DND-41 (cell line): ENCODE measurements at regions not wholly inside any gene's neighbourhood (a gene's known extent, or its start where the extent isn't known, plus 50 kb on each side); places are given as distances from the start of the nearest gene placed in this dataset.

ENCODE experiments used
- EZH2 ChIP-seq: IDR thresholded peaks from 3 replicates; pipeline ENCODE4 v1.6.1; 2012; ENCODE audit warnings: borderline replicate concordance, low read depth, mild to moderate bottlenecking, moderate library complexity, low read length, inconsistent platforms; ENCODE audit not compliant: severe bottlenecking
- TF ChIP-seq, protein P1 (sequence below): IDR thresholded peaks from 2 replicates; pipeline ENCODE4 v1.5.1; 2012; ENCODE audit warnings: borderline replicate concordance, low read length, moderate library complexity, mild to moderate bottlenecking; ENCODE audit not compliant: poor library complexity, severe bottlenecking; ENCODE audit errors: extremely low read depth

GRCh38 chr13:83167203-83167602 is 715.1 kb downstream of the SLITRK1 start:
- TF ChIP-seq, protein P1, sequence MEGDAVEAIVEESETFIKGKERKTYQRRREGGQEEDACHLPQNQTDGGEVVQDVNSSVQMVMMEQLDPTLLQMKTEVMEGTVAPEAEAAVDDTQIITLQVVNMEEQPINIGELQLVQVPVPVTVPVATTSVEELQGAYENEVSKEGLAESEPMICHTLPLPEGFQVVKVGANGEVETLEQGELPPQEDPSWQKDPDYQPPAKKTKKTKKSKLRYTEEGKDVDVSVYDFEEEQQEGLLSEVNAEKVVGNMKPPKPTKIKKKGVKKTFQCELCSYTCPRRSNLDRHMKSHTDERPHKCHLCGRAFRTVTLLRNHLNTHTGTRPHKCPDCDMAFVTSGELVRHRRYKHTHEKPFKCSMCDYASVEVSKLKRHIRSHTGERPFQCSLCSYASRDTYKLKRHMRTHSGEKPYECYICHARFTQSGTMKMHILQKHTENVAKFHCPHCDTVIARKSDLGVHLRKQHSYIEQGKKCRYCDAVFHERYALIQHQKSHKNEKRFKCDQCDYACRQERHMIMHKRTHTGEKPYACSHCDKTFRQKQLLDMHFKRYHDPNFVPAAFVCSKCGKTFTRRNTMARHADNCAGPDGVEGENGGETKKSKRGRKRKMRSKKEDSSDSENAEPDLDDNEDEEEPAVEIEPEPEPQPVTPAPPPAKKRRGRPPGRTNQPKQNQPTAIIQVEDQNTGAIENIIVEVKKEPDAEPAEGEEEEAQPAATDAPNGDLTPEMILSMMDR = no peak
- TF ChIP-seq EZH2 = no peak
